ENCODE measurements at regions not wholly inside any gene's neighbourhood (a gene's known extent, or its start where the extent isn't known, plus 50 kb on each side); places are given as distances from the start of the nearest gene placed in this dataset.

DNA sequence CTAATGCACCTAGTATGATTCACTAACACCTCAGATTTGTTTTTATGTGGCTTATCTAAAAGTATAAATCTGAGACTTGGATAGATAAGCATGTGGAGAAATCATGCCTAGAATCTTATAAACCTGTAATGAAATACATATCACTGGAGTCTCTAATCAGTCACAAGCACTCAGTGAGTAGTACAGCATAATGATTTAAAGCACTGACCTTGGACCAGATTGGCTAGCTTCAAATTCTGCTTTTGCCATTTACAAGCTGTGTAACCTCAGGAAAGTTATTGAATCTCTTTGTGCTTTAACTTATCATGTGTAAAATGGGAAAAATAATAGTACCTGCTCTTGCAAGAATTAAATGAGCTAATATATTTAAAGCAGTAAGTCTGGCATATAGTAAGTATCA, 61.2 kb upstream of the ALDH1A1 start:
- TF ChIP-seq, protein P1, sequence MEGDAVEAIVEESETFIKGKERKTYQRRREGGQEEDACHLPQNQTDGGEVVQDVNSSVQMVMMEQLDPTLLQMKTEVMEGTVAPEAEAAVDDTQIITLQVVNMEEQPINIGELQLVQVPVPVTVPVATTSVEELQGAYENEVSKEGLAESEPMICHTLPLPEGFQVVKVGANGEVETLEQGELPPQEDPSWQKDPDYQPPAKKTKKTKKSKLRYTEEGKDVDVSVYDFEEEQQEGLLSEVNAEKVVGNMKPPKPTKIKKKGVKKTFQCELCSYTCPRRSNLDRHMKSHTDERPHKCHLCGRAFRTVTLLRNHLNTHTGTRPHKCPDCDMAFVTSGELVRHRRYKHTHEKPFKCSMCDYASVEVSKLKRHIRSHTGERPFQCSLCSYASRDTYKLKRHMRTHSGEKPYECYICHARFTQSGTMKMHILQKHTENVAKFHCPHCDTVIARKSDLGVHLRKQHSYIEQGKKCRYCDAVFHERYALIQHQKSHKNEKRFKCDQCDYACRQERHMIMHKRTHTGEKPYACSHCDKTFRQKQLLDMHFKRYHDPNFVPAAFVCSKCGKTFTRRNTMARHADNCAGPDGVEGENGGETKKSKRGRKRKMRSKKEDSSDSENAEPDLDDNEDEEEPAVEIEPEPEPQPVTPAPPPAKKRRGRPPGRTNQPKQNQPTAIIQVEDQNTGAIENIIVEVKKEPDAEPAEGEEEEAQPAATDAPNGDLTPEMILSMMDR (IDR thresholded peaks at IDR 0.05): no peak
- TF ChIP-seq, protein P2, sequence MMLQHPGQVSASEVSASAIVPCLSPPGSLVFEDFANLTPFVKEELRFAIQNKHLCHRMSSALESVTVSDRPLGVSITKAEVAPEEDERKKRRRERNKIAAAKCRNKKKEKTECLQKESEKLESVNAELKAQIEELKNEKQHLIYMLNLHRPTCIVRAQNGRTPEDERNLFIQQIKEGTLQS (CRISPR knock-in tag; conservative IDR thresholded peaks at IDR 0.05): no peak

All from WTC11 (cell line).